Astrocyte (in vitro differentiated cells and primary cell): ENCODE measurements at regions not wholly inside any gene's neighbourhood (a gene's known extent, or its start where the extent isn't known, plus 50 kb on each side); places are given as distances from the start of the nearest gene placed in this dataset.

ENCODE experiments used
- DNase-seq: peaks from one replicate; pipeline ENCODE4 v3.0.0-alpha.2; 2010; ENCODE audit warnings: low read depth
- FAIRE-seq: peaks from 2 replicates; lab custom pipeline; 2011; peaks lifted over from hg19 to GRCh38; lab: Jason Lieb, UNC
- H2AFZ ChIP-seq: 2 replicates; pipeline ENCODE4 v1.6.0; 2012; ENCODE audit warnings: low read depth, low read length, inconsistent platforms
- H3K27ac ChIP-seq: 2 replicates; pipeline ENCODE4 v1.5.1; 2011; ENCODE audit warnings: low read depth, low read length, inconsistent platforms
- H3K27me3 ChIP-seq: 2 replicates; pipeline ENCODE4 v1.6.0; 2011; ENCODE audit warnings: low read length, inconsistent platforms; ENCODE audit not compliant: insufficient read depth
- H3K36me3 ChIP-seq: 2 replicates; pipeline ENCODE4 v1.5.1; 2011; ENCODE audit warnings: low read length, inconsistent platforms; ENCODE audit not compliant: insufficient read depth
- H3K4me1 ChIP-seq: 2 replicates; pipeline ENCODE4 v1.5.1; 2011; ENCODE audit warnings: low read length, inconsistent platforms; ENCODE audit not compliant: insufficient read depth
- H3K4me2 ChIP-seq: 2 replicates; pipeline ENCODE4 v1.6.0; 2012; ENCODE audit warnings: low read length, inconsistent platforms
- H3K4me3 ChIP-seq: 2 replicates; pipeline ENCODE4 v1.5.1; 2011; ENCODE audit warnings: low read depth, mild to moderate bottlenecking, low read length, inconsistent platforms; ENCODE audit not compliant: insufficient read depth
- H3K79me2 ChIP-seq: 2 replicates; pipeline ENCODE4 v1.6.0; 2012; ENCODE audit warnings: mild to moderate bottlenecking, low read length, inconsistent platforms; ENCODE audit not compliant: insufficient read depth
- H3K9ac ChIP-seq: 2 replicates; pipeline ENCODE4 v1.6.0; 2012; ENCODE audit warnings: mild to moderate bottlenecking, low read length, inconsistent platforms
- H3K9me3 ChIP-seq: 2 replicates; pipeline ENCODE4 v1.5.1; 2012; ENCODE audit warnings: low read depth, mild to moderate bottlenecking, low read length, inconsistent platforms; ENCODE audit not compliant: insufficient read depth
- H4K20me1 ChIP-seq: 2 replicates; pipeline ENCODE4 v1.6.0; 2012; ENCODE audit warnings: low read length, inconsistent platforms; ENCODE audit not compliant: insufficient read depth
- H3K27ac Mint-ChIP-seq: one replicate; pipeline ENCODE4 v1.8.0; 2021; ENCODE audit warnings: mild to moderate bottlenecking, mixed read lengths; ENCODE audit not compliant: unreplicated experiment
- H3K27me3 Mint-ChIP-seq: one replicate; pipeline ENCODE4 v1.8.0; 2021; ENCODE audit warnings: low read depth, mixed read lengths; ENCODE audit not compliant: unreplicated experiment
- H3K36me3 Mint-ChIP-seq: one replicate; pipeline ENCODE4 v1.8.0; 2021; ENCODE audit warnings: low read depth, mixed read lengths; ENCODE audit not compliant: unreplicated experiment
- H3K4me1 Mint-ChIP-seq: one replicate; pipeline ENCODE4 v1.8.0; 2021; ENCODE audit warnings: low read depth, mixed read lengths; ENCODE audit not compliant: unreplicated experiment
- H3K4me3 Mint-ChIP-seq: one replicate; pipeline ENCODE4 v1.8.0; 2021; ENCODE audit warnings: mild to moderate bottlenecking, moderate library complexity, mixed read lengths; ENCODE audit not compliant: unreplicated experiment
- H3K9me3 Mint-ChIP-seq: one replicate; pipeline ENCODE4 v1.8.0; 2021; ENCODE audit warnings: mild to moderate bottlenecking, mixed read lengths; ENCODE audit not compliant: unreplicated experiment
- CTCF ChIP-seq: IDR thresholded peaks from 2 replicates; pipeline ENCODE4 v1.5.1; 2011; ENCODE audit warnings: low read depth, mild to moderate bottlenecking, inconsistent platforms, low read length, moderate library complexity; ENCODE audit not compliant: insufficient read depth
- EZH2 ChIP-seq: IDR thresholded peaks from 2 replicates; pipeline ENCODE4 v1.6.1; 2012; ENCODE audit warnings: mild to moderate bottlenecking, low read length, inconsistent platforms; ENCODE audit not compliant: insufficient read depth

GRCh38 chr3:11720304-11720898, 76.7 kb upstream of the VGLL4 start:
- TF ChIP-seq CTCF (no peak), EZH2 (peak; percentile 34)
- Histone ChIP-seq H3K36me3 (no peaks in the 10 kb centered on the region), H3K4me1 (peaks cover 9% of the 10 kb centered on the region), H3K4me3 (peak overlapping the region; percentile 87), H2AFZ (peak overlapping the region; percentile 83), H3K9me3 (no peaks in the 10 kb centered on the region), H3K27me3 (peaks cover 13% of the 10 kb centered on the region), H3K9ac (peak overlapping the region; percentile 90), H3K27ac (no peak overlapping the region), H3K79me2 (peaks cover 14% of the 10 kb centered on the region), H4K20me1 (peaks cover 3% of the 10 kb centered on the region), H3K4me2 (peak overlapping the region; percentile 98)
- Mint-ChIP-seq H3K27ac (peak overlapping the region; percentile 78), H3K36me3 (no peaks in the 10 kb centered on the region), H3K9me3 (no peaks in the 10 kb centered on the region), H3K4me3 (peak overlapping the region; percentile 88), H3K27me3 (peaks cover 5% of the 10 kb centered on the region), H3K4me1 (peaks cover 14% of the 10 kb centered on the region)
- FAIRE-seq = no peak
- peak; percentile 53 for DNase-seq

- no peak for FAIRE-seq
Measured at GRCh38 chr3:11719406-11720303, 75.9 kb upstream of the VGLL4 start.

More at GRCh38 chr3:11719406-11720303, 75.9 kb upstream of the VGLL4 start:
- Histone ChIP-seq H3K4me1 (peaks cover 9% of the 10 kb centered on the region), H3K36me3 (no peaks in the 10 kb centered on the region), H3K4me3 (peak overlapping the region; percentile 87), H3K27ac (peak overlapping the region; percentile 70), H3K27me3 (peaks cover 10% of the 10 kb centered on the region), H3K79me2 (peaks cover 14% of the 10 kb centered on the region), H4K20me1 (peaks cover 3% of the 10 kb centered on the region), H3K9me3 (no peaks in the 10 kb centered on the region), H3K4me2 (peak overlapping the region; percentile 98), H3K9ac (peak overlapping the region; percentile 90), H2AFZ (peak overlapping the region; percentile 83)
- Mint-ChIP-seq H3K36me3 (no peaks in the 10 kb centered on the region), H3K9me3 (no peaks in the 10 kb centered on the region), H3K27me3 (peaks cover under 1% of the 10 kb centered on the region), H3K27ac (no peak overlapping the region), H3K4me3 (peak overlapping the region; percentile 94), H3K4me1 (peaks cover 14% of the 10 kb centered on the region)
- peak; percentile 25 for DNase-seq
- TF ChIP-seq EZH2 (peak; percentile 28), CTCF (no peak)
